ENCODE measurements at regions not wholly inside any gene's neighbourhood (a gene's known extent, or its start where the extent isn't known, plus 50 kb on each side); places are given as distances from the start of the nearest gene placed in this dataset.

GRCh38 chr4:23125118-23125517, 432.4 kb downstream of the GBA3 start:
- TF ChIP-seq EP300 (IDR thresholded peaks at IDR 0.05; ENCODE audit: low read depth) (no peak), POLR2A (IDR thresholded peaks at IDR 0.05) (no peak)
- TF ChIP-seq, protein P1, sequence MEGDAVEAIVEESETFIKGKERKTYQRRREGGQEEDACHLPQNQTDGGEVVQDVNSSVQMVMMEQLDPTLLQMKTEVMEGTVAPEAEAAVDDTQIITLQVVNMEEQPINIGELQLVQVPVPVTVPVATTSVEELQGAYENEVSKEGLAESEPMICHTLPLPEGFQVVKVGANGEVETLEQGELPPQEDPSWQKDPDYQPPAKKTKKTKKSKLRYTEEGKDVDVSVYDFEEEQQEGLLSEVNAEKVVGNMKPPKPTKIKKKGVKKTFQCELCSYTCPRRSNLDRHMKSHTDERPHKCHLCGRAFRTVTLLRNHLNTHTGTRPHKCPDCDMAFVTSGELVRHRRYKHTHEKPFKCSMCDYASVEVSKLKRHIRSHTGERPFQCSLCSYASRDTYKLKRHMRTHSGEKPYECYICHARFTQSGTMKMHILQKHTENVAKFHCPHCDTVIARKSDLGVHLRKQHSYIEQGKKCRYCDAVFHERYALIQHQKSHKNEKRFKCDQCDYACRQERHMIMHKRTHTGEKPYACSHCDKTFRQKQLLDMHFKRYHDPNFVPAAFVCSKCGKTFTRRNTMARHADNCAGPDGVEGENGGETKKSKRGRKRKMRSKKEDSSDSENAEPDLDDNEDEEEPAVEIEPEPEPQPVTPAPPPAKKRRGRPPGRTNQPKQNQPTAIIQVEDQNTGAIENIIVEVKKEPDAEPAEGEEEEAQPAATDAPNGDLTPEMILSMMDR (IDR thresholded peaks at IDR 0.05): no peak

Data from transverse colon (tissue), 3 donors.